HEK293T (cell line): ENCODE measurements at regions not wholly inside any gene's neighbourhood (a gene's known extent, or its start where the extent isn't known, plus 50 kb on each side); places are given as distances from the start of the nearest gene placed in this dataset.

Experiments
- ARNT ChIP-seq: fragments of 450-650 bp; IDR thresholded peaks from 2 replicates; pipeline ENCODE4 v1.6.1; 2017; ENCODE audit warnings: mild to moderate bottlenecking
- BHLHE40 ChIP-seq: fragments of 450-650 bp; IDR thresholded peaks from 2 replicates; pipeline ENCODE4 v1.6.1; 2016; ENCODE audit warnings: mild to moderate bottlenecking, moderate library complexity, borderline replicate concordance
- FOXA1 ChIP-seq: fragments of 450-650 bp; IDR thresholded peaks from 2 replicates; pipeline ENCODE4 v1.6.1; 2016; ENCODE audit warnings: mild to moderate bottlenecking
- FOXK2 ChIP-seq: fragments of 450-650 bp; IDR thresholded peaks from 2 replicates; pipeline ENCODE4 v1.6.1; 2016; ENCODE audit warnings: mild to moderate bottlenecking
- FOXM1 ChIP-seq: fragments of 450-650 bp; IDR thresholded peaks from 2 replicates; pipeline ENCODE4 v1.6.1; 2017; ENCODE audit warnings: mild to moderate bottlenecking, borderline replicate concordance
- HDGF ChIP-seq: fragments of 450-650 bp; IDR thresholded peaks from 2 replicates; pipeline ENCODE4 v1.6.1; 2017; ENCODE audit warnings: antibody characterized with exemption, borderline replicate concordance
- L3MBTL2 ChIP-seq: fragments of 450-650 bp; conservative IDR thresholded peaks from 2 replicates; pipeline ENCODE4 v1.6.1; 2016; ENCODE audit warnings: mild to moderate bottlenecking
- LEF1 ChIP-seq: fragments of 450-650 bp; IDR thresholded peaks from 2 replicates; pipeline ENCODE4 v1.6.1; 2017; ENCODE audit warnings: mild to moderate bottlenecking, borderline replicate concordance
- SP1 ChIP-seq: fragments of 450-650 bp; IDR thresholded peaks from 2 replicates; pipeline ENCODE4 v1.6.1; 2017
- SUZ12 ChIP-seq: fragments of 450-650 bp; IDR thresholded peaks from 2 replicates; pipeline ENCODE4 v1.6.1; 2016; ENCODE audit warnings: mild to moderate bottlenecking
- TARDBP ChIP-seq: fragments of 450-650 bp; IDR thresholded peaks from 2 replicates; pipeline ENCODE4 v1.6.1; 2016
- TF ChIP-seq, protein P1 (sequence below): fragments of 450-650 bp; IDR thresholded peaks from 2 replicates; pipeline ENCODE4 v1.6.1; 2016

DNA sequence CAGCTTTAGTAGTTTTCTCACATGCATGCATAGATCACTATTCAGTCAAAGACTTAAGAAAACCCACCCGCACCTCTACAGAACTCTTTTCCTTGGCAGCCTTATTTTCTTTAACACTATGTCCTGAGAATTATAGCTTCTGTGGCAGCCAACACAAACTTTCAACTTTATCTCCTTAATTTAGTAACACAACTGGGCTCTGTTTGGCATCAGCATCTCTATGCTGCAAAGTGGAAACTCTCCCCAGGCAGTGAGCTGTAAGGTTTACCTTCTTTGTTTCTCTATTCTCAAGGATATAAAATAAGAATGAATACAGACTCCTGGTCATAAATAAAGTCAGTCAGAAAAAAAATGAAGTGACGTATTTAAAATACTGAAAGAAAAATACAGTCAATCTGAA lies 115.2 kb upstream of the PPP1R9A start:
- no peak for TF ChIP-seq HDGF
- TF ChIP-seq ARNT: no peak
- TF ChIP-seq TARDBP: no peak
- TF ChIP-seq FOXA1: no peak
- TF ChIP-seq, protein P1, sequence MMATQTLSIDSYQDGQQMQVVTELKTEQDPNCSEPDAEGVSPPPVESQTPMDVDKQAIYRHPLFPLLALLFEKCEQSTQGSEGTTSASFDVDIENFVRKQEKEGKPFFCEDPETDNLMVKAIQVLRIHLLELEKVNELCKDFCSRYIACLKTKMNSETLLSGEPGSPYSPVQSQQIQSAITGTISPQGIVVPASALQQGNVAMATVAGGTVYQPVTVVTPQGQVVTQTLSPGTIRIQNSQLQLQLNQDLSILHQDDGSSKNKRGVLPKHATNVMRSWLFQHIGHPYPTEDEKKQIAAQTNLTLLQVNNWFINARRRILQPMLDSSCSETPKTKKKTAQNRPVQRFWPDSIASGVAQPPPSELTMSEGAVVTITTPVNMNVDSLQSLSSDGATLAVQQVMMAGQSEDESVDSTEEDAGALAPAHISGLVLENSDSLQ: no peak
- TF ChIP-seq SP1: no peak
- no peak for TF ChIP-seq FOXM1
- no peak for TF ChIP-seq SUZ12
- no peak for TF ChIP-seq L3MBTL2
- TF ChIP-seq LEF1: no peak
- TF ChIP-seq BHLHE40: no peak
- TF ChIP-seq FOXK2: no peak
